GM12873 (cell line): ENCODE measurements at regions not wholly inside any gene's neighbourhood (a gene's known extent, or its start where the extent isn't known, plus 50 kb on each side); places are given as distances from the start of the nearest gene placed in this dataset.

Experiments used
- CTCF ChIP-seq: IDR thresholded peaks from 2 replicates; pipeline ENCODE4 v1.5.1; 2012; ENCODE audit warnings: low read depth, mild to moderate bottlenecking, moderate library complexity, low read length, control low read depth; ENCODE audit not compliant: insufficient read depth; ENCODE audit errors: missing control alignments

GRCh38 chrX:42131856-42132255 is 208.5 kb upstream of the CASK start:
- no peak for TF ChIP-seq CTCF

GRCh38 chrX:42129022-42129940 is 205.9 kb upstream of the CASK start:
- TF ChIP-seq CTCF: no peak

GRCh38 chrX:42128587-42128986 is 205.2 kb upstream of the CASK start:
- no peak for TF ChIP-seq CTCF

GRCh38 chrX:42128020-42128419 is 204.7 kb upstream of the CASK start:
- TF ChIP-seq CTCF: no peak

GRCh38 chrX:42127563-42127962 is 204.2 kb upstream of the CASK start:
- no peak for TF ChIP-seq CTCF

- TF ChIP-seq CTCF: no peak
Measured at GRCh38 chrX:42123369-42123768, 200.0 kb upstream of the CASK start.

- no peak for TF ChIP-seq CTCF
Measured at GRCh38 chrX:42119076-42119475, 195.7 kb upstream of the CASK start.
